IPS-NIHi7 (cell line): ENCODE measurements at regions not wholly inside any gene's neighbourhood (a gene's known extent, or its start where the extent isn't known, plus 50 kb on each side); places are given as distances from the start of the nearest gene placed in this dataset.
"Not testable (repeated sequence)": the region's sequence is repeated elsewhere in the genome, so short reads cannot be mapped to it uniquely, and the experiment has no call there.

Experiments
- DNase-seq: peaks from one replicate; pipeline ENCODE4 v3.0.0; 2012; ENCODE audit warnings: mixed read lengths; ENCODE audit errors: extremely low spot score

GRCh38 chr3:23135026-23135785, 67.9 kb upstream of the UBE2E2 start:
- DNase-seq, result no peak

GRCh38 chr3:23136054-23136453, 67.1 kb upstream of the UBE2E2 start:
- no peak for DNase-seq

- not testable (repeated sequence) for DNase-seq
Measured at GRCh38 chr3:23144051-23144450, 59.1 kb upstream of the UBE2E2 start.

- no peak for DNase-seq
Measured at GRCh38 chr3:23146163-23146562, 57.0 kb upstream of the UBE2E2 start.

GRCh38 chr3:23152989-23153388, 50.1 kb upstream of the UBE2E2 start:
- no peak for DNase-seq
